H1 (cell line): ENCODE measurements at regions not wholly inside any gene's neighbourhood (a gene's known extent, or its start where the extent isn't known, plus 50 kb on each side); places are given as distances from the start of the nearest gene placed in this dataset.

Experiments
- CTCF ChIA-PET: fragments of 300-600 bp; sonication (Branson Sonifier 250); formaldehyde crosslinking; loops from one replicate; lab custom pipeline; 2021; ENCODE audit not compliant: partially characterized antibody; lab: Charles Lee
- POLR2A ChIA-PET: fragments of 300-600 bp; sonication (Branson Sonifier 250); formaldehyde crosslinking; loops from one replicate; lab custom pipeline; 2021; ENCODE audit warnings: inconsistent platforms; ENCODE audit not compliant: partially characterized antibody; lab: Charles Lee
- DNase-seq, 2 experiments: peaks; one replicate each; pipeline versions ENCODE4 v3.0.0 to v3.0.0-alpha.2; 2010 to 2022; ENCODE audit warnings: low spot score in 2 of 2, low read depth in 1 of 2, mixed read lengths in 1 of 2
- FAIRE-seq: peaks from 2 replicates; lab custom pipeline; 2011; peaks lifted over from hg19 to GRCh38; lab: Jason Lieb, UNC
- H2AFZ ChIP-seq: 2 replicates; pipeline ENCODE4 v1.8.1; 2012; ENCODE audit warnings: low read length, inconsistent platforms
- H2AK5ac ChIP-seq: 2 replicates; pipeline ENCODE4 v1.6.1; 2013; ENCODE audit warnings: low read depth, low read length
- H2BK120ac ChIP-seq: replicated peaks from 2 replicates; pipeline ENCODE3; 2013; ENCODE audit warnings: low read depth, low read length, inconsistent platforms
- H2BK12ac ChIP-seq: 2 replicates; pipeline ENCODE4 v1.6.1; 2013; ENCODE audit warnings: low read depth, low read length
- H2BK15ac ChIP-seq: 2 replicates; pipeline ENCODE4 v1.6.1; 2013; ENCODE audit warnings: low read length
- H2BK20ac ChIP-seq: 2 replicates; pipeline ENCODE4 v1.6.1; 2013; ENCODE audit warnings: low read length
- H2BK5ac ChIP-seq: 2 replicates; pipeline ENCODE4 v1.6.1; 2013; ENCODE audit warnings: low read depth, low read length
- H3K14ac ChIP-seq: 2 replicates; pipeline ENCODE4 v1.6.1; 2013; ENCODE audit warnings: inconsistent platforms; ENCODE audit not compliant: insufficient read length
- H3K18ac ChIP-seq: 2 replicates; pipeline ENCODE4 v1.6.1; 2013; ENCODE audit warnings: low read length; ENCODE audit errors: extremely low read depth
- H3K23ac ChIP-seq: 2 replicates; pipeline ENCODE4 v1.6.1; 2013; ENCODE audit warnings: inconsistent platforms; ENCODE audit not compliant: insufficient read length
- H3K23me2 ChIP-seq: 2 replicates; pipeline ENCODE4 v1.6.1; 2013; ENCODE audit warnings: low read depth, low read length
- H3K27ac ChIP-seq: 2 replicates; pipeline ENCODE4 v1.6.1; 2011; ENCODE audit warnings: low read depth, low read length, inconsistent platforms
- H3K27me3 ChIP-seq, 4 experiments: replicated peaks in 1 of 4; 1 replicate in 1 of 4; 2 replicates in 3 of 4; pipeline versions ENCODE4 v1.6.1 to v1.8.1; 2011 to 2013; ENCODE audit warnings: low read length in 3 of 4, mild to moderate bottlenecking in 3 of 4, inconsistent platforms in 2 of 4, mixed read lengths in 2 of 4, moderate library complexity in 1 of 4; ENCODE audit not compliant: control insufficient read depth in 3 of 4, insufficient read depth in 3 of 4; ENCODE audit errors: extremely low read depth in 1 of 4
- H3K36me3 ChIP-seq, 4 experiments: 2 replicates each; pipeline versions ENCODE4 v1.6.1 to v1.8.1; 2011 to 2013; ENCODE audit warnings: mild to moderate bottlenecking in 4 of 4, low read length in 3 of 4, moderate library complexity in 2 of 4, control low read depth in 1 of 4, inconsistent platforms in 1 of 4; ENCODE audit not compliant: insufficient read depth in 4 of 4, control insufficient read depth in 2 of 4
- H3K4ac ChIP-seq: replicated peaks from 2 replicates; pipeline ENCODE3; 2013; ENCODE audit warnings: low read length, low read depth, mixed read lengths, inconsistent platforms; ENCODE audit not compliant: insufficient read length
- H3K4me1 ChIP-seq, 4 experiments: replicated peaks in 1 of 4; 1 replicate in 1 of 4; 2 replicates in 3 of 4; pipeline versions ENCODE4 v1.6.1 to v1.8.1; 2011 to 2013; ENCODE audit warnings: low read length in 3 of 4, inconsistent platforms in 2 of 4, mixed read lengths in 1 of 4; ENCODE audit not compliant: insufficient read depth in 4 of 4, control insufficient read depth in 3 of 4
- H3K4me2 ChIP-seq, 2 experiments: 2 replicates each; pipeline versions ENCODE4 v1.6.1 to v1.8.1; 2011 to 2013; ENCODE audit warnings: low read depth in 2 of 2, low read length in 2 of 2, control low read depth in 1 of 2, inconsistent platforms in 1 of 2, mild to moderate bottlenecking in 1 of 2; ENCODE audit not compliant: insufficient read depth in 1 of 2
- H3K4me3 ChIP-seq, 4 experiments: fragments of 200-600, 300-600 bp in 1 of 4; sonication (generic), shearing (Covaris generic), sonication (Bioruptor Twin) in 1 of 4; 2 replicates each; pipeline versions ENCODE4 v1.5.1 to v1.8.1; 2011 to 2016; ENCODE audit warnings: low read length in 4 of 4, low read depth in 3 of 4, control low read depth in 2 of 4, inconsistent platforms in 2 of 4, mild to moderate bottlenecking in 2 of 4, mixed read lengths in 1 of 4, moderate library complexity in 1 of 4; ENCODE audit not compliant: insufficient read depth in 2 of 4; ENCODE audit errors: extremely low read depth in 1 of 4
- H3K56ac ChIP-seq: replicated peaks from 2 replicates; pipeline ENCODE3; 2013; ENCODE audit warnings: low read depth, mild to moderate bottlenecking, mixed read lengths, low read length, inconsistent platforms; ENCODE audit not compliant: insufficient read length
- H3K79me1 ChIP-seq: 2 replicates; pipeline ENCODE4 v1.6.1; 2013; ENCODE audit warnings: low read depth, low read length, control low read depth
- H3K79me2 ChIP-seq, 2 experiments: 2 replicates each; pipeline versions ENCODE4 v1.6.1 to v1.8.1; 2012 to 2013; ENCODE audit warnings: low read length in 2 of 2, mild to moderate bottlenecking in 2 of 2, inconsistent platforms in 1 of 2; ENCODE audit not compliant: insufficient read depth in 2 of 2, control insufficient read depth in 1 of 2
- H3K9ac ChIP-seq, 4 experiments: replicated peaks in 1 of 4; 1 replicate in 1 of 4; 2 replicates in 3 of 4; pipeline versions ENCODE4 v1.6.1 to v1.8.1; 2011 to 2013; ENCODE audit warnings: low read depth in 3 of 4, low read length in 3 of 4, control low read depth in 2 of 4, mild to moderate bottlenecking in 2 of 4, moderate library complexity in 2 of 4, inconsistent platforms in 1 of 4; ENCODE audit errors: extremely low read depth in 1 of 4
- H3K9me3 ChIP-seq, 2 experiments: 2 replicates each; pipeline versions ENCODE4 v1.6.1 to v1.8.1; 2012 to 2013; ENCODE audit warnings: mild to moderate bottlenecking in 2 of 2, moderate library complexity in 2 of 2, control low read depth in 1 of 2, inconsistent platforms in 1 of 2, low read depth in 1 of 2, low read length in 1 of 2, mixed read lengths in 1 of 2; ENCODE audit not compliant: insufficient read depth in 2 of 2
- H4K20me1 ChIP-seq, 2 experiments: replicated peaks in 1 of 2; 2 replicates each; pipeline versions ENCODE3 to v1.8.1; 2011 to 2013; ENCODE audit warnings: inconsistent platforms in 2 of 2, low read length in 2 of 2, mild to moderate bottlenecking in 1 of 2; ENCODE audit not compliant: insufficient read depth in 2 of 2, control insufficient read depth in 1 of 2
- H4K5ac ChIP-seq: 2 replicates; pipeline ENCODE4 v1.6.1; 2013; ENCODE audit warnings: low read length, low read depth, mixed read lengths, inconsistent platforms; ENCODE audit not compliant: insufficient read length
- H4K8ac ChIP-seq: 2 replicates; pipeline ENCODE4 v1.8.0; 2013; ENCODE audit warnings: mild to moderate bottlenecking, moderate library complexity, low read length, inconsistent platforms; ENCODE audit not compliant: insufficient read depth; ENCODE audit errors: extremely low read depth
- H4K91ac ChIP-seq: replicated peaks from 2 replicates; pipeline ENCODE3; 2013; ENCODE audit warnings: low read length, mixed read lengths, inconsistent platforms; ENCODE audit not compliant: insufficient read length
- CTBP2 ChIP-seq: IDR thresholded peaks from 2 replicates; pipeline ENCODE4 v1.7.0; 2011; ENCODE audit warnings: borderline replicate concordance, mild to moderate bottlenecking, moderate library complexity, mixed read lengths, low read length; ENCODE audit not compliant: insufficient read depth, insufficient read length
- CTCF ChIP-seq, 3 experiments: IDR thresholded peaks; 1 replicate in 2 of 3; 2 replicates in 1 of 3; pipeline versions ENCODE4 v1.5.1 to v1.6.1; 2011; ENCODE audit warnings: low read length in 3 of 3, mild to moderate bottlenecking in 3 of 3, inconsistent platforms in 2 of 3, low read depth in 1 of 3, moderate library complexity in 1 of 3; ENCODE audit not compliant: insufficient read depth in 1 of 3; ENCODE audit errors: control extremely low read depth in 1 of 3
- E2F6 ChIP-seq: IDR thresholded peaks from 2 replicates; pipeline ENCODE4 v1.6.1; 2012; ENCODE audit warnings: inconsistent platforms
- RAD21 ChIP-seq, 2 experiments: IDR thresholded peaks in 1 of 2; conservative IDR thresholded peaks in 1 of 2; 2 replicates each; pipeline ENCODE4 v1.6.1; 2011; ENCODE audit warnings: low read depth in 2 of 2, low read length in 2 of 2, improper control_type of control experiment in 1 of 2, inconsistent platforms in 1 of 2, mild to moderate bottlenecking in 1 of 2, moderate library complexity in 1 of 2
- WGBS, 2 experiments: shearing (Covaris generic) in 1 of 2; methylation state at CpG; one replicate each; pipeline versions ENCODE4 v1.1.6 to v1.1.7; 2013 to 2015; ENCODE audit warnings: low lambda C conversion rate in 2 of 2, mixed read lengths in 2 of 2, inconsistent platforms in 1 of 2, low coverage in 1 of 2, missing lambda C conversion rate in 1 of 2; ENCODE audit not compliant: insufficient replicate concordance in 2 of 2, insufficient coverage in 1 of 2, insufficient read length in 1 of 2; ENCODE audit errors: extremely low coverage in 1 of 2, missing lambda C conversion rate in 1 of 2; 5-methylcytosine and 5-hydroxymethylcytosine counted together

GRCh38 chr5:34582371-34582770 is 73.8 kb upstream of the RAI14 start:
- Histone ChIP-seq H2AFZ (no peak overlapping the region), H2BK12ac (no peak overlapping the region), H4K91ac (no peak overlapping the region), H4K8ac (no peak overlapping the region), H3K27ac (no peak overlapping the region), H3K4ac (no peak overlapping the region), H3K9me3 (no peaks in the 10 kb centered on the region; a peak in 1 of 4 replicates), H3K4me3 (no peak overlapping the region), H2BK15ac (no peak overlapping the region), H3K23me2 (no peaks in the 10 kb centered on the region), H2BK120ac (no peak overlapping the region), H2AK5ac (no peak overlapping the region), H3K4me1 (no peaks in the 10 kb centered on the region; a peak in 4 of 7 replicates), H3K36me3 (no peaks in the 10 kb centered on the region), H3K27me3 (no peaks in the 10 kb centered on the region), H3K79me2 (no peaks in the 10 kb centered on the region), H3K14ac (no peak overlapping the region), H4K5ac (no peak overlapping the region), H3K4me2 (no peak overlapping the region), H3K18ac (no peak overlapping the region), H4K20me1 (no peaks in the 10 kb centered on the region), H2BK20ac (no peak overlapping the region), H3K9ac (no peak overlapping the region), H3K79me1 (no peaks in the 10 kb centered on the region), H3K56ac (no peak overlapping the region), H3K23ac (no peak overlapping the region), H2BK5ac (no peak overlapping the region)
- TF ChIP-seq CTBP2 = no peak
- peak in 1 of 3 experiments; percentile 30; a peak in 1 of 4 replicates for TF ChIP-seq CTCF (IDR thresholded peaks at IDR 0.05; ENCODE audit: control extremely low read depth in 1 of 3, insufficient read depth in 1 of 3, low read depth in 1 of 3, low read length in 3 of 3)
- peak; percentile 74 for TF ChIP-seq E2F6
- TF ChIP-seq RAD21 (IDR thresholded peaks at IDR 0.05 in 1 of 2, conservative IDR thresholded peaks at IDR 0.05 in 1 of 2; ENCODE audit: low read depth in 2 of 2, low read length in 2 of 2) = peak in 1 of 2 experiments; percentile 21; a peak in 2 of 4 replicates
- CTCF ChIA-PET = interaction anchor here (0.9 to 1.4 kb wide), 5 partner anchors 9 to 26 kb away, joined by 3 to 4 read pairs (median 3); no protein-coding TSS in a partner anchor
- POLR2A ChIA-PET = no interaction called here
- 84% methylated on average over 3 of the region's 3 CpGs; no CpG with 5 or more reads in 1 of the 2 experiments for WGBS, 2 experiments
- no peak for FAIRE-seq
- DNase-seq = no peak
